Gastrocnemius medialis (tissue), 4 donors: ENCODE measurements at regions not wholly inside any gene's neighbourhood (a gene's known extent, or its start where the extent isn't known, plus 50 kb on each side); places are given as distances from the start of the nearest gene placed in this dataset.
"Not testable (repeated sequence)": the region's sequence is repeated elsewhere in the genome, so short reads cannot be mapped to it uniquely, and the experiment has no call there.

ENCODE experiments used
- ATAC-seq, 2 donors: fragments of 150-250 bp; one replicate each; pipeline ENCODE4 v1.9.1; 2016
- DNase-seq, 2 donors: peaks; one replicate each; pipeline ENCODE4 v3.0.0-alpha.2; 2019
- H3K27ac ChIP-seq, 4 donors: fragments of 200-600 bp; sonication (generic); 1 replicate in 1 of 4; 2 replicates in 3 of 4; pipeline ENCODE4 v1.5.1; 2016 to 2018; ENCODE audit warnings: mild to moderate bottlenecking in 2 of 4, moderate library complexity in 1 of 4
- H3K27me3 ChIP-seq, 3 donors: fragments of 200-600 bp; sonication (generic) in 2 of 3; 1 replicate in 1 of 3; 2 replicates in 2 of 3; pipeline versions ENCODE4 v1.5.1 to v1.6.0; 2016 to 2019; ENCODE audit warnings: mild to moderate bottlenecking in 1 of 3, moderate library complexity in 1 of 3
- H3K36me3 ChIP-seq, 2 donors: fragments of 200-600 bp; sonication (generic) in 1 of 2; one replicate each; pipeline ENCODE4 v1.5.1; 2017 to 2018
- H3K4me1 ChIP-seq, 2 donors: fragments of 200-600 bp; sonication (generic) in 1 of 2; one replicate each; pipeline ENCODE4 v1.5.1; 2016 to 2017; ENCODE audit warnings: mild to moderate bottlenecking in 2 of 2
- H3K4me3 ChIP-seq, 4 donors: fragments of 200-600 bp; sonication (generic) in 3 of 4; 1 replicate in 1 of 4; 2 replicates in 3 of 4; pipeline ENCODE4 v1.5.1; 2016 to 2019; ENCODE audit warnings: mild to moderate bottlenecking in 2 of 4
- H3K9me3 ChIP-seq, 3 donors: fragments of 200-600 bp; sonication (generic) in 2 of 3; 1 replicate in 1 of 3; 2 replicates in 2 of 3; pipeline ENCODE4 v1.5.1; 2016 to 2019
- POLR2A ChIP-seq, 2 donors: fragments of 450-650 bp; IDR thresholded peaks; one replicate each; pipeline ENCODE4 v1.6.1; 2017; ENCODE audit warnings: antibody characterized with exemption in 2 of 2, mild to moderate bottlenecking in 2 of 2, moderate library complexity in 2 of 2
- in situ Hi-C, 4 donors: fragments of 200-750 bp; cut with MboI; loops; one replicate each; pipeline versions ENCODE4 v1.15.0 to v1.8.0; 2017; ENCODE audit warnings: low sequenced_read_pairs in 4 of 4
- intact Hi-C: fragments of 100-400 bp; cut with DNase I; formaldehyde crosslinking; loops from one replicate; pipeline ENCODE4 v1.15.1; 2023; ENCODE audit warnings: low total_unique reads
- TF ChIP-seq, protein P1 (sequence below), 5 experiments: fragments of 450-650 bp in 3 of 5; fragments of 200-600 bp in 2 of 5; sonication (generic) in 2 of 5; IDR thresholded peaks in 4 of 5; conservative IDR thresholded peaks in 1 of 5; 1 replicate in 4 of 5; 2 replicates in 1 of 5; pipeline ENCODE4 v1.5.1; 2016 to 2019; ENCODE audit warnings: antibody characterized with exemption in 5 of 5, mild to moderate bottlenecking in 3 of 5, moderate library complexity in 3 of 5

DNA sequence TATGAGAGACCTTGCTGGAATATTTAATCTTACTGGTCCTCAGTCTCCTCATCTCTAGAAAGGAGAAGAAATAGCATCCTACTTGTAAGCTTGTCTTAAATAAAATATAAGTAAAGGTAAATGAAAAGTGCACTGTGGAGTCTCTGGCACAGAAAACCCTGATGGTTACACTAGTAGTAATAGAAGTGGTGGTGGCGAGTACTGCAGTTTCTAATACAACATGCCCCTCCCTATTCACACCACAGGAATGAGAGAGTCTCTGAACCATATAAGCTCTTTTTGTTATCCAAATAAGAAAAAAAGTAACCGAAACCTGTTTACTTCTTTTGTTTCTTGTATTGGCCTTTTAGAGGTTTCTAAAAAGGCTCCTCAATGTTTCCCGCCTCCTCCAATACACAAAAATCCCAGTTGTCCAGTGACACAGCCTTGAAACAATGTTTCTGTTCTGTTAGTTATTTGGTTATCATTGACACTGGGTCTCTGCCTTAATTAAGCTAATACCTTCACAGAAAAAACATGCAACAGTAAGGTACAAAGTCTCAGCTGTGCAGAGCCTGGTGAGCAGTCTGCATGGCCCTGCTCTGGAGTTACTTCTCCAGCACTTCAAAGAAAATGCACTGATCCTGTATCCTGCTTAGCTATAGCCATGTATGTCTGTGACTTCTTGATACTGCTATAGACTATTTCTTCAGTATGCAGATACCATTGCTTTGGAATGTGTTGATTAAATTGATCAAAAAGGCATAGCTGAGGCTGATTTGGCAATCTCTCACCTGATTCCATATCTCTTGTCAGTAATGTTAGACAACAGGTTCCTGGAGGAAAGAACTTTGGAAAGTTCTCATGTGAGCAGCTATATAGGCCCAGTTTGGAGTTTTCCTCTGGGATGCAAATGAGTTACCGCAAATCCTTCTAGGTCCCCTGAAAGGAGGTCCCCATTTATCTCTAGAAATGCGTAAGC is 315.6 kb upstream of the IL12A start:
- intact Hi-C loops: no loop called here
- no peak for DNase-seq
- in situ Hi-C loops: no loop called here
- H3K36me3 ChIP-seq: no peaks in the 10 kb centered on the region
- TF ChIP-seq POLR2A (IDR thresholded peaks at IDR 0.05): no peak
- TF ChIP-seq, protein P1, sequence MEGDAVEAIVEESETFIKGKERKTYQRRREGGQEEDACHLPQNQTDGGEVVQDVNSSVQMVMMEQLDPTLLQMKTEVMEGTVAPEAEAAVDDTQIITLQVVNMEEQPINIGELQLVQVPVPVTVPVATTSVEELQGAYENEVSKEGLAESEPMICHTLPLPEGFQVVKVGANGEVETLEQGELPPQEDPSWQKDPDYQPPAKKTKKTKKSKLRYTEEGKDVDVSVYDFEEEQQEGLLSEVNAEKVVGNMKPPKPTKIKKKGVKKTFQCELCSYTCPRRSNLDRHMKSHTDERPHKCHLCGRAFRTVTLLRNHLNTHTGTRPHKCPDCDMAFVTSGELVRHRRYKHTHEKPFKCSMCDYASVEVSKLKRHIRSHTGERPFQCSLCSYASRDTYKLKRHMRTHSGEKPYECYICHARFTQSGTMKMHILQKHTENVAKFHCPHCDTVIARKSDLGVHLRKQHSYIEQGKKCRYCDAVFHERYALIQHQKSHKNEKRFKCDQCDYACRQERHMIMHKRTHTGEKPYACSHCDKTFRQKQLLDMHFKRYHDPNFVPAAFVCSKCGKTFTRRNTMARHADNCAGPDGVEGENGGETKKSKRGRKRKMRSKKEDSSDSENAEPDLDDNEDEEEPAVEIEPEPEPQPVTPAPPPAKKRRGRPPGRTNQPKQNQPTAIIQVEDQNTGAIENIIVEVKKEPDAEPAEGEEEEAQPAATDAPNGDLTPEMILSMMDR (IDR thresholded peaks at IDR 0.05 in 4 of 5, conservative IDR thresholded peaks at IDR 0.05 in 1 of 5): no peak
- H3K4me1 ChIP-seq: peaks cover 0 to 5% of the 10 kb centered on the region in 2 donors
- no peak overlapping the region for H3K27ac ChIP-seq
- no peak overlapping the region for H3K4me3 ChIP-seq
- ATAC-seq: no peak
- H3K9me3 ChIP-seq: no peaks in the 10 kb centered on the region
- H3K27me3 ChIP-seq: no peaks in the 10 kb centered on the region

DNA sequence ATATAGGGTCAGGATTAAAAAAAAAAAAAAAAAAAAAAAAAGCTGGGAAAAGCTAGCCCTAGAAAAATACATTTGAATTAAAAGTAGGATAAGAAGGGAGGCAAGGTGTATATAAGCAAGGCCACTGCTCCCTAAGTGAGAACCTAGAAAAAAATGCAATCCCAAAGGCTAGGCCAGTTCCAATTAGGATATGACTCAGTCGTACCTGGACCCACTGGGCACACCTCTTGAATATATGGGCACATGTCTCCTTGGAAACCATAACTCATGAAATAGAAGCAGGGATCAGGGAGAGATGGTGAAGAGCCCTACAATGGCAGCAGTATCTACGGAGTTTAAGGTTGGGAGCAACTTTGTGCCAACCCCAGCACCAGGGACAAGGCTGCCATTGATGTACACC is 314.1 kb upstream of the IL12A start:
- ATAC-seq (no peak), DNase-seq (no peak)
- Histone ChIP-seq H3K4me1 (no peaks in the 10 kb centered on the region), H3K36me3 (no peaks in the 10 kb centered on the region), H3K27ac (no peak overlapping the region), H3K27me3 (no peaks in the 10 kb centered on the region), H3K9me3 (no peaks in the 10 kb centered on the region), H3K4me3 (no peak overlapping the region)
- in situ Hi-C loops: no loop called here
- no peak for TF ChIP-seq POLR2A (IDR thresholded peaks at IDR 0.05)
- TF ChIP-seq, protein P1 (IDR thresholded peaks at IDR 0.05 in 4 of 5, conservative IDR thresholded peaks at IDR 0.05 in 1 of 5): no peak
- intact Hi-C loops: no loop called here

DNA sequence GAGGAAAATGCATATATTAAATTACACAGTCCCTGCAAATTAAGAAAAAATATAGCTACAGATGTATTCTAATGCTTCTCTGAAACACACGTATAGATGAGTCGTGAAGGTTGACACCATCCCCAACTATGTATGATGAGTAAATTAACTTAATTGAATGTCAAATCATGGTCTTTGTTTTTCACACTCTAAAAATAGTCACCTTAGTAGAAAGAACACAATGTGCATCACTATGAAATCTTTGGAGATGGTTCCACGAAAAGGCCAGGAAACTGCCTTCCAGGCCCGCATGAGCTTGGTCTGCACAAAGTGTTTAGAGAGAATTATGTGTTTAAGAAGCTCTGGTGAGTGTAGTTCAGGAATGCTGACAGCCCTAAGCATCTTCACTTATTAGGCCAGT is 313.4 kb upstream of the IL12A start:
- Histone ChIP-seq H3K4me1 (no peaks in the 10 kb centered on the region), H3K9me3 (no peaks in the 10 kb centered on the region), H3K4me3 (no peak overlapping the region), H3K27ac (no peak overlapping the region), H3K36me3 (no peaks in the 10 kb centered on the region), H3K27me3 (no peaks in the 10 kb centered on the region)
- intact Hi-C loops: no loop called here
- in situ Hi-C loops: no loop called here
- no peak for TF ChIP-seq POLR2A (IDR thresholded peaks at IDR 0.05)
- TF ChIP-seq, protein P1 (IDR thresholded peaks at IDR 0.05 in 4 of 5, conservative IDR thresholded peaks at IDR 0.05 in 1 of 5): no peak
- ATAC-seq (no peak), DNase-seq (no peak)

DNA sequence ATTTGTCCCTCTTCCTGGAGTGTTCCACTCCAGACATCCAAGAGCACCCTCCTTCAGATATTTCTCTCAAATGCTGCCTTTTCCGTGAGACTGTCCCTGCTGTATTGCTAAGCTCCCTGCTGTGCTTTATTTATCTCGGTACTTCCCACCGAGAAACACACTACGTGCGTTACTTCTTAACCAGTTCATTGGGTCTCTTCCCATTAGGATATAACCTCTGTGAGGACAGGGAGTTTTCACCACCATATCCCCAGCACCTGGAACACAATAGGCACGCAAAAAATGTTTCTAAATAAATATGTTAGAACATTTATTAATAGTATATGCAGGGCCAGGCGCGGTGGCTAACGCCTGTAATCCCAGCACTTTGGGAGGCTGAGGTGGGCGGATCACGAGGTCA is 308.7 kb upstream of the IL12A start:
- DNase-seq (no peak), ATAC-seq (no peak)
- Histone ChIP-seq H3K27me3 (no peaks in the 10 kb centered on the region), H3K4me1 (no peaks in the 10 kb centered on the region), H3K9me3 (no peaks in the 10 kb centered on the region), H3K36me3 (no peaks in the 10 kb centered on the region), H3K4me3 (no peak overlapping the region), H3K27ac (no peak overlapping the region)
- in situ Hi-C loops (no loop called here), intact Hi-C loops (no loop called here)
- TF ChIP-seq POLR2A (IDR thresholded peaks at IDR 0.05): no peak
- TF ChIP-seq, protein P1 (IDR thresholded peaks at IDR 0.05 in 4 of 5, conservative IDR thresholded peaks at IDR 0.05 in 1 of 5): no peak

DNA sequence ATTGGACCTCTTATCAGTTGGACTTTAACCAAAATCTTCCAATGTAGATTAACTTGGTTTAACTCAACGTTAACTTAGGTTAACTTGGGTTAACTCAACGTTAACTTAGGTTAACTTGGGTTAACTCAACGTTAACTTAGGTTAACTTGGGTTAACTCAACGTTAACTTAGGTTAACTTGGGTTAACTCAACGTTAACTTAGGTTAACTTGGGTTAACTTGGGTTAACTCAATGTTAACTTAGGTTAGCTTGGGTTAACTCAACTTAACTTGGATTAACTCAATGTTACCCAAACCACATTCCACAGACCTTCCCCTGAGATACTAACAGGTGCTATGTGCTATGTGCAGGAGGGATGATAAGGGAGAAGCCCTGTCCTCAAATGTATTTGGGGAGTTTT is 306.9 kb upstream of the IL12A start:
- H3K9me3 ChIP-seq, H3K4me3 ChIP-seq, H3K4me1 ChIP-seq, DNase-seq, in situ Hi-C loops, intact Hi-C loops, H3K27ac ChIP-seq, ATAC-seq, H3K27me3 ChIP-seq, H3K36me3 ChIP-seq: not testable (repeated sequence)
